NCI-H1694 treated with DMSO at 0.1 percent for 48 hours (cell line): ENCODE measurements at regions not wholly inside any gene's neighbourhood (a gene's known extent, or its start where the extent isn't known, plus 50 kb on each side); places are given as distances from the start of the nearest gene placed in this dataset.
"Not testable (repeated sequence)": the region's sequence is repeated elsewhere in the genome, so short reads cannot be mapped to it uniquely, and the experiment has no call there.

Experiments
- DNase-seq: peaks from one replicate; lab custom pipeline; 2025; lab: John Stamatoyannopoulos, UW

DNA sequence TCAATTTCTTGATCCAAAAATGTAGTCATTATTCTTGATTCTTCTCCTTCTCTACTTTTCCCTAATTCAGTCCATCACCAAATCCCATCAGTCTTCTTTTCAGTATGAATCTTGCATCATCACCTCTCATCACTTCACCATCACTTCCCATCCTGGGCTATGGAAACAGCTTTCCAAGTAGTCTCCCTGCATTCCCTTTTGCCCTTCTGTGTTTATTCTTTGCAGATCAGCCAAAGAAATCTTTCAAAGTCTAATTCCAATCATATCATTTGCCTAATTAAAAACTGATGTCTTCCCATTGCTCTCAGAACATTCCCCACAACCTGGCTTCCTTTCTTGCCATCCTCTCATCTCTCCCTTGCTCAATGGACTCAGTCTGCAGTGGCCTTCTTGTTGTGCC, 201.7 kb upstream of the ADAMTS3 start:
- DNase-seq, result no peak

DNA sequence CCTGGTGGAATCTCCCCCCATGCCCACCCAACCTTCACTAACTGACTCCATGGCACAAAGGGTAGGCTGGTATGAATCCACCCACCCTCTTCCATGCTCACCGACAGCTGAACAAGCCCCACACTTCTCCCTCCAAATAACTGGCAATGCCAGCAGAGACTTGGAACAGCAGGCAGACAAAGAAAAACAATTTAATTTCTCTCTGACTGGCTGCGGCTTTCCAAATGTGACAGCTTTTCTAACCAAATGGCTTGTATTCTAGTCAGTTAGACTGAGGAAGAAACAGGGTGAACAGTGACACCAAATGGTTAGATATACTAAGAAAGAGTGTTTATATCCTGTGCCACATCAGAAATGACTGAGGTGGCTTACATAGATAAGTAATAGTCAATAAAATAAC, 199.3 kb upstream of the ADAMTS3 start:
- no peak for DNase-seq

DNA sequence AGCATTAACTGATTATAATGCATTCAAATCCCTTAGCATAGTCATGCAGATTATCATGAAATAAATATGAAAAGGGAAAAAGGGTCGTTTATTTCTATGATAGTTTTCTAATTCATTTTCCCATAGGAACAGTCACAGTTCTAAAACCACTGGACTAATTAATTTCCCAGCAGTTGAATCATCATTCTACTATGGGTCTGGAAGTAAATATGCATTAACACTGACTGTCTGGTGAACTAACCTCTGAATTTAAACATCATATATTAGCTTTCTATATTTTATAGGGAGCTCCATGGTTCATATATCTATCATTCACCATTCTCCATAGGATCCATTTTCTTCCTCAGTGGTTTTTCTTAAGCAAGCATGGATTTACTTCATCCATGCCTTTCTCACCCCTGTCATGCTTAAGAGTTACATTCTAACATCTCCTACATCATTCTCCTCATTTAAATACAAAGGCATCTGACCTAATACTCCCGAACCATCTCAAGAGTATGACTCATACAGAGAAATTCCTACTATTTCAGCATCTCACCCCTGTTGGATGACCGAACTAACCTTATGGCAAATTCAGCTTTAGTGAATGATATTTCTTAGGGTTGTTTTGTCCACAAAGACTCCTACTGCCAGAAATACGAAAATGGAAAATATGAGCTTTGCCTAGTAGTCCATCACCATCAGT, 198.7 kb upstream of the ADAMTS3 start:
- no peak for DNase-seq

- not testable (repeated sequence) for DNase-seq
Observed at GRCh38 chr4:72765788-72766187, 196.8 kb upstream of the ADAMTS3 start.

GRCh38 chr4:72761368-72762038, 192.5 kb upstream of the ADAMTS3 start:
- DNase-seq, result no peak

- not testable (repeated sequence) for DNase-seq
Observed at GRCh38 chr4:72753414-72753813, 184.4 kb upstream of the ADAMTS3 start.

- no peak for DNase-seq
Observed at GRCh38 chr4:72744103-72744725, 175.2 kb upstream of the ADAMTS3 start.

DNA sequence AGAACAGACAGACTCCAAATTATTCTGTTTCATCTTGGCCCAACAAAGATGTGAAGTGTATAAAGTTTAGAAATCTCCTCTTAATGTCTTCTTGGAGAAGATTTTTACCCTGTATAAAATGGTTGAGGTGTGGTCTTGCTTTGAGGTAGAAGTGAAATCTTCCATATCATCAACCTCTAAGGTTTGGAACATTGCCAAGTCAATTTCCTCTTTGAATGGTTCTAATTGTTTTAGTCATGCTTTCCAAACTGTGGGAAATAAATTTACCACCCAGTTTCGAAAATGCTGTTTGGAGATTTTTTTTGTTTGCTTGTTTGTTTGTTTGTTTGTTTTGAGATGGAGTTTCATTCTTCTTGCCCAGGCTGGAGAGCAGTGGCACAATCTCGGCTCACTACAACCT, 174.1 kb upstream of the ADAMTS3 start:
- DNase-seq, result no peak

DNA sequence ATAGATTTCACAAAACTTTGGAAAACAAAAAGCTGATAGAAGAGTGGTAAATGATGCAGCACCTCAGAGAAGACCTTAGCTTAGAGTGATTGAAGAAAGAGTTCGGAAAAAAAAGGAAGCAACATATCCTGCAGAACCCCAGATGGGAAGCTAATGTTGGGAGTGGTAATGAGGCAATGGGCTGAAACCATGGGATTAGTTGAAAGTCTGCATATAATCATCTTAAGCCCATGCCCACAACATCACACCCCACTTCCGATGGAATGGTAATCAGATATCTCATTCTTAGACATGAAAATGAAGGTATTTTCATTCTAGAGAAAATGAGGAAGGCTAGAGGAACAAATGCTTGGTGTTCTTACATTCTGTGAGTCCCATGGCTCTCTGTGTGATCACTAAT, 146.3 kb upstream of the ADAMTS3 start:
- DNase-seq, result no peak

- no peak for DNase-seq
Observed at GRCh38 chr4:72714482-72715279, 145.7 kb upstream of the ADAMTS3 start.

DNA sequence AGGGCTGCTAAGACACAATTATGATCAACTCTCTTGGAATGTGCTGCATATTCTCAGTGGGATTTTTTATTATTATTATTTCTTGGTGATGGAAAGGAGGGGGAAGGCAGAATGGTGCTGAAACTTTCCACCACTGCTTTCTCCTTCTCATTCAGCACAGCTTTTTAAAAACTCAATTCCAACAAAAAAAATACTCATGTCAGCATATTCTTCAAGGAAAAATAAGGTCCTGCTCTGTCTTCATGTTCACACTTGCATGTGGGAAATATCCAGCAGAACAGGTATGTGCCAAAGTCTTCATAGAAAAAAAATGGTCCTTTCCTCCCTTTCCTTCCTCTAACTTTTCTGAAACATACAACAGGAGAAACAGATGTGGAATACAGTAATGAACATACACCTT, 144.0 kb upstream of the ADAMTS3 start:
- DNase-seq, result no peak

- no peak for DNase-seq
Observed at GRCh38 chr4:72709475-72709874, 140.5 kb upstream of the ADAMTS3 start.

GRCh38 chr4:72706684-72707083, 137.7 kb upstream of the ADAMTS3 start:
- no peak for DNase-seq

GRCh38 chr4:72704925-72705640, 136.1 kb upstream of the ADAMTS3 start:
- not testable (repeated sequence) for DNase-seq

DNA sequence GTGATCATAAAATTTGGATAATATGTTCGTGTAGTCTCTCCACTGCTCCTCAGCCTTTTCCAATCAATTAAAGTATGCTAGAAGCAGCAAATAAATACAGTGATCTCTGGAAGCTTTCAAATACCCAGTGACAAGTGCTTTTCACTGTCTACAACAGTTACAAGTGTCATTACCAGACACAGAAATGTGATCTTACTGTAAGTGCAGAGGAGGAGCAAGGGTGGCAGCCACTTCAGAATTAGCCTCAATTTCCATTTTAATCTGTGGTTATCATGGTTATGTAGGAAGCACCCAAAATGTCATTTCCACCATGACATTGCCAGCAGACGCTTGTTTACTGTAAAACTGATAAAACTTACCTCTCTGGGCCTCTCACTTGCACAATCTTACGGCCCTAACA, 133.9 kb upstream of the ADAMTS3 start:
- DNase-seq, result no peak

DNA sequence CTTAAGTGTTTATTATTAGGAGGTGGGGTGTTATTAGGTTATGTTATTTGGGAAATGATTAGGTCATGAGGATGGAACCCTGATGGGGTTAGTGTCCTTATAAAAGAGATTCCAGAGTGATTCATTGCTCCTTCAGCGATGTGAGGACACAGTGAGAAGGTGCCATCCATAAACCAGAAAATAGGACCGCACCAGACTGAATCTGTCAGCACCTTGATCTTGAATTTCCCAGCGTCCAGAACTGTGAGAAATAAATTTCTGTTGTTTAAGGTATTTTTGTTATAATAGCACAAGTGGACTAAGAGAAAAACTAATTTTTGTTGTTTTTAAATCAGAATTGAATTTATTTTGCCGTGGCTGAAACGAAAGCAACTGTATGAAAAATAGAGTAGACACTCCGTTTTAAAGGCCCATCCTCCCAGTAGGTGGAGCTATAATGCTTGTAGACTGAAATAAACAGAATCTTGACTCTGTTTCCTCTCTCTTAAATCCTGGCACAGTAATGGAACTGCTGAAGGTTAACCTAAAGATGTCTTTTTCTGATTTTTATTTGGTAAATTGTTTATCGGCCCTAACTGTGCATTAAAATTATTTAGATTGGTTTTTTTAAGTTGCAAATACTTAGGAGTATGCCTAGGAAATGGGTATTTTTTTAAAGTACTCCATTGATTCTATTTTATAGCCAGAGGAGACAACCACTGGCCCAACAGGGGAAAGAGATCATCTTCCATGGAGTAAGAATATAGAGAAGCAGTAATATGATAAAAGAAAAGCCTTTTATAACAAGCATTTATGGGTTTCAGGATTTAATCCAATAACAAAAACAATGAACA, 133.2 kb upstream of the ADAMTS3 start:
- DNase-seq, result peak; percentile 30

- DNase-seq, result no peak
Observed at GRCh38 chr4:72690771-72691170, 121.8 kb upstream of the ADAMTS3 start.

DNA sequence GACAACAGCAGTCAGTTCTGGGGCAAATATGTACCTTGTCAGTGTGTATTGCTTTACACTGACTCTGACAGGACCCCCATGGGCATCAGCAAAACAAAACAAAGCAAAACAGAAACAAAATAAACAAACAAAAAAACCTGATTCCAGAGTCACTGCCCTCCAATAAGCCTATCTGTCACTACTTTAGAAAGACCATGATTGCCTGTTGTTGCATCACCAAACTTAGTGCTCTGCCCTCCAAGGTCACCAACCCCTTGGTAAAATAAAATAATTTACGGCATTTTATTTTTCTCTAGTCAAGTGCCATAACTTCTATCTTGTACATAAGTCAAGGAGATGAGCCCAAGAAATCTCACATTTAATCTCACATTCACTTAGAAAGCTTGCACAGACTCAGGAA, 120.9 kb upstream of the ADAMTS3 start:
- no peak for DNase-seq

- DNase-seq, result not testable (repeated sequence)
Observed at GRCh38 chr4:72686390-72686789, 117.4 kb upstream of the ADAMTS3 start.

DNA sequence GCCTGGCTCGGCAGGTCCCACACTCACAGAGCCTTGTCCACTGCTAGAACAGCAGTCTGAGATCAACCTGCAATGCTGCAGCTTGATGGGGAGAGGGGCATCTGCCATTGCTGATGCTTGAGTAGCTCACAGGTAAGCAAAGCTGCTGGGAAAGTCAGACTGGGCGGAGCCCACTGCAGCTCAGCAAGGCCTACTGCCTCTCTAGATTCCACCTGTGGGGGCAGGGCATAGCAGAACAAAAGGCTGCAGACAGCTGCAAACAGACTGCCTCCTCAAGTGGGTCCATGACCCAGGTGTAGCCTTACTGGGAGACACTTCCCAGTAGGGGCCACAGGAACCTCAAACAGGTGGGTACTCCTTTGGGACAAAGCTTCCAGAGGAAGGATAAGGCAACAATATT, 110.6 kb upstream of the ADAMTS3 start:
- no peak for DNase-seq

- DNase-seq, result no peak
Observed at GRCh38 chr4:72677886-72678285, 108.9 kb upstream of the ADAMTS3 start.
